GM23338 (cell line): ENCODE measurements at regions not wholly inside any gene's neighbourhood (a gene's known extent, or its start where the extent isn't known, plus 50 kb on each side); places are given as distances from the start of the nearest gene placed in this dataset.

ENCODE experiments used
- ATAC-seq: fragments of 200-7000 bp; cut with Tn5 transposase; 3 replicates; pipeline ENCODE4 v1.9.1; 2020
- DNase-seq: peaks from one replicate; pipeline ENCODE4 v3.0.0-alpha.2; 2015; ENCODE audit warnings: low spot score
- H2AFZ ChIP-seq: fragments of 200-600 bp; sonication (generic); 2 replicates; pipeline ENCODE4 v1.8.0; 2016; ENCODE audit warnings: antibody characterized with exemption, mild to moderate bottlenecking, moderate library complexity
- H3F3A ChIP-seq: fragments of 200-600 bp; sonication (generic); replicated peaks from 2 replicates; pipeline ENCODE4 v1.8.0; 2017; ENCODE audit warnings: antibody characterized with exemption, mixed run types, low read depth
- H3K27ac ChIP-seq: fragments of 200-600 bp; sonication (generic); 2 replicates; pipeline ENCODE4 v1.6.1; 2016; ENCODE audit warnings: low read depth
- H3K27me3 ChIP-seq: fragments of 200-600 bp; sonication (generic); 2 replicates; pipeline ENCODE4 v1.8.0; 2016; ENCODE audit warnings: mild to moderate bottlenecking, mixed run types, moderate library complexity; ENCODE audit not compliant: insufficient read depth
- H3K36me3 ChIP-seq: fragments of 200-600 bp; sonication (generic); 2 replicates; pipeline ENCODE4 v1.8.0; 2016; ENCODE audit warnings: mild to moderate bottlenecking; ENCODE audit not compliant: insufficient read depth
- H3K4me1 ChIP-seq: fragments of 200-600 bp; sonication (generic); 2 replicates; pipeline ENCODE4 v1.8.0; 2016; ENCODE audit warnings: mild to moderate bottlenecking, moderate library complexity; ENCODE audit not compliant: insufficient read depth
- H3K4me2 ChIP-seq: fragments of 200-600 bp; sonication (generic); 2 replicates; pipeline ENCODE4 v1.7.1; 2017; ENCODE audit warnings: mixed run types
- H3K4me3 ChIP-seq: fragments of 200-600 bp; sonication (generic); 2 replicates; pipeline ENCODE4 v1.6.1; 2016; ENCODE audit warnings: mixed run types
- H3K79me2 ChIP-seq: fragments of 200-600 bp; sonication (generic); replicated peaks from 2 replicates; pipeline ENCODE4 v1.8.0; 2017; ENCODE audit warnings: mild to moderate bottlenecking; ENCODE audit not compliant: insufficient read depth
- H3K9me2 ChIP-seq: fragments of 200-600 bp; sonication (generic); 2 replicates; pipeline ENCODE4 v1.8.0; 2017; ENCODE audit not compliant: insufficient read depth
- H4K20me1 ChIP-seq: fragments of 200-600 bp; sonication (generic); replicated peaks from 2 replicates; pipeline ENCODE4 v1.8.0; 2017; ENCODE audit warnings: mild to moderate bottlenecking; ENCODE audit not compliant: insufficient read depth
- H3K27ac Mint-ChIP-seq: 2 replicates; pipeline ENCODE4 v1.8.0; 2020; ENCODE audit warnings: inconsistent platforms, mild to moderate bottlenecking, moderate library complexity, mixed read lengths
- H3K27me3 Mint-ChIP-seq: 3 replicates; pipeline ENCODE4 v1.8.0; 2022; ENCODE audit warnings: low read depth, mild to moderate bottlenecking, moderate library complexity, mixed read lengths, inconsistent platforms; ENCODE audit not compliant: insufficient read depth, poor library complexity
- H3K36me3 Mint-ChIP-seq: 3 replicates; pipeline ENCODE4 v1.8.0; 2021; ENCODE audit warnings: low read depth, mild to moderate bottlenecking, inconsistent platforms, moderate library complexity, mixed read lengths
- H3K4me1 Mint-ChIP-seq: 3 replicates; pipeline ENCODE4 v1.8.0; 2020; ENCODE audit warnings: mild to moderate bottlenecking, inconsistent platforms, mixed read lengths
- H3K4me3 Mint-ChIP-seq: 3 replicates; pipeline ENCODE4 v1.8.0; 2021; ENCODE audit warnings: moderate library complexity, mild to moderate bottlenecking, inconsistent platforms, mixed read lengths
- H3K9me3 Mint-ChIP-seq: 3 replicates; pipeline ENCODE4 v1.8.0; 2020; ENCODE audit warnings: moderate library complexity, mild to moderate bottlenecking, inconsistent platforms, mixed read lengths
- CREB1 ChIP-seq: fragments of 250-450 bp; sonication (Bioruptor Pico); IDR thresholded peaks from 2 replicates; pipeline ENCODE4 v1.5.0; 2020; ENCODE audit warnings: low read depth, mild to moderate bottlenecking, moderate library complexity
- EZH2 ChIP-seq: fragments of 200-600 bp; sonication (generic); IDR thresholded peaks from one replicate; pipeline ENCODE4 v1.8.0; 2017; ENCODE audit warnings: antibody characterized with exemption, mild to moderate bottlenecking, low read depth; ENCODE audit not compliant: unreplicated experiment
- EZH2phosphoT487 ChIP-seq: fragments of 200-600 bp; sonication (generic); IDR thresholded peaks from one replicate; pipeline ENCODE4 v1.8.1; 2018; ENCODE audit warnings: antibody characterized with exemption; ENCODE audit not compliant: unreplicated experiment
- JUNB ChIP-seq: IDR thresholded peaks from one replicate; pipeline ENCODE4 v1.6.1; 2016; ENCODE audit warnings: antibody characterized with exemption; ENCODE audit not compliant: unreplicated experiment
- NANOG ChIP-seq: IDR thresholded peaks from 2 replicates; pipeline ENCODE4 v1.6.1; 2016; ENCODE audit warnings: antibody characterized with exemption, borderline replicate concordance
- POLR2AphosphoS5 ChIP-seq: IDR thresholded peaks from 2 replicates; pipeline ENCODE4 v1.6.1; 2016; ENCODE audit warnings: antibody characterized with exemption, low read depth
- STAT1 ChIP-seq: IDR thresholded peaks from one replicate; pipeline ENCODE4 v1.6.1; 2016; ENCODE audit warnings: antibody characterized with exemption; ENCODE audit not compliant: unreplicated experiment
- ZNF114 ChIP-seq: fragments of 250-450 bp; sonication (Bioruptor Pico); IDR thresholded peaks from 2 replicates; pipeline ENCODE4 v1.5.0; 2020; ENCODE audit warnings: mild to moderate bottlenecking, moderate library complexity
- ZNF331 ChIP-seq: fragments of 250-450 bp; sonication (Bioruptor Pico); IDR thresholded peaks from 2 replicates; pipeline ENCODE4 v1.5.0; 2020; ENCODE audit warnings: low read depth, mild to moderate bottlenecking, moderate library complexity
- TF ChIP-seq, protein P1 (sequence below): fragments of 250-450 bp; sonication (Bioruptor Pico); IDR thresholded peaks from 2 replicates; pipeline ENCODE4 v1.5.0; 2020; ENCODE audit warnings: mild to moderate bottlenecking, moderate library complexity

DNA sequence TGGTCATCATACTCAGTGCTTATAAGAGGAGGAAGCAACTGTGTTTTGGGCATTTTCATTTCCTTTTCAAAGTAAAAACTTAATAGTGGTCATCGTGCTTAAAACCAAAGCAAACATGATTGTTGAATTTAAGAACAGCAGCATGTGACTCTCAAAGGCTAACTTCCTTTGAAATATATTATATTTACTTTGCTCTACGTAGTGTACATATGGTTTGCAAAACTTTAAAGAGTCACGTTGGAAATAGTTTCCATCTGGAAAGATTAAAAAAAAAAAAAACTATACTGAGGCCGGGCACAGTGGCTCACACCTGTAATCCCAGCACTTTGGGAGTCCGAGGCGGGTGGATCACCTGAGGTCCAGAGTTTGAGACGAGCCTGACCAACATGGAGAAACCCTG lies 367.9 kb upstream of the BCHE start (continued):
- TF ChIP-seq, protein P1, sequence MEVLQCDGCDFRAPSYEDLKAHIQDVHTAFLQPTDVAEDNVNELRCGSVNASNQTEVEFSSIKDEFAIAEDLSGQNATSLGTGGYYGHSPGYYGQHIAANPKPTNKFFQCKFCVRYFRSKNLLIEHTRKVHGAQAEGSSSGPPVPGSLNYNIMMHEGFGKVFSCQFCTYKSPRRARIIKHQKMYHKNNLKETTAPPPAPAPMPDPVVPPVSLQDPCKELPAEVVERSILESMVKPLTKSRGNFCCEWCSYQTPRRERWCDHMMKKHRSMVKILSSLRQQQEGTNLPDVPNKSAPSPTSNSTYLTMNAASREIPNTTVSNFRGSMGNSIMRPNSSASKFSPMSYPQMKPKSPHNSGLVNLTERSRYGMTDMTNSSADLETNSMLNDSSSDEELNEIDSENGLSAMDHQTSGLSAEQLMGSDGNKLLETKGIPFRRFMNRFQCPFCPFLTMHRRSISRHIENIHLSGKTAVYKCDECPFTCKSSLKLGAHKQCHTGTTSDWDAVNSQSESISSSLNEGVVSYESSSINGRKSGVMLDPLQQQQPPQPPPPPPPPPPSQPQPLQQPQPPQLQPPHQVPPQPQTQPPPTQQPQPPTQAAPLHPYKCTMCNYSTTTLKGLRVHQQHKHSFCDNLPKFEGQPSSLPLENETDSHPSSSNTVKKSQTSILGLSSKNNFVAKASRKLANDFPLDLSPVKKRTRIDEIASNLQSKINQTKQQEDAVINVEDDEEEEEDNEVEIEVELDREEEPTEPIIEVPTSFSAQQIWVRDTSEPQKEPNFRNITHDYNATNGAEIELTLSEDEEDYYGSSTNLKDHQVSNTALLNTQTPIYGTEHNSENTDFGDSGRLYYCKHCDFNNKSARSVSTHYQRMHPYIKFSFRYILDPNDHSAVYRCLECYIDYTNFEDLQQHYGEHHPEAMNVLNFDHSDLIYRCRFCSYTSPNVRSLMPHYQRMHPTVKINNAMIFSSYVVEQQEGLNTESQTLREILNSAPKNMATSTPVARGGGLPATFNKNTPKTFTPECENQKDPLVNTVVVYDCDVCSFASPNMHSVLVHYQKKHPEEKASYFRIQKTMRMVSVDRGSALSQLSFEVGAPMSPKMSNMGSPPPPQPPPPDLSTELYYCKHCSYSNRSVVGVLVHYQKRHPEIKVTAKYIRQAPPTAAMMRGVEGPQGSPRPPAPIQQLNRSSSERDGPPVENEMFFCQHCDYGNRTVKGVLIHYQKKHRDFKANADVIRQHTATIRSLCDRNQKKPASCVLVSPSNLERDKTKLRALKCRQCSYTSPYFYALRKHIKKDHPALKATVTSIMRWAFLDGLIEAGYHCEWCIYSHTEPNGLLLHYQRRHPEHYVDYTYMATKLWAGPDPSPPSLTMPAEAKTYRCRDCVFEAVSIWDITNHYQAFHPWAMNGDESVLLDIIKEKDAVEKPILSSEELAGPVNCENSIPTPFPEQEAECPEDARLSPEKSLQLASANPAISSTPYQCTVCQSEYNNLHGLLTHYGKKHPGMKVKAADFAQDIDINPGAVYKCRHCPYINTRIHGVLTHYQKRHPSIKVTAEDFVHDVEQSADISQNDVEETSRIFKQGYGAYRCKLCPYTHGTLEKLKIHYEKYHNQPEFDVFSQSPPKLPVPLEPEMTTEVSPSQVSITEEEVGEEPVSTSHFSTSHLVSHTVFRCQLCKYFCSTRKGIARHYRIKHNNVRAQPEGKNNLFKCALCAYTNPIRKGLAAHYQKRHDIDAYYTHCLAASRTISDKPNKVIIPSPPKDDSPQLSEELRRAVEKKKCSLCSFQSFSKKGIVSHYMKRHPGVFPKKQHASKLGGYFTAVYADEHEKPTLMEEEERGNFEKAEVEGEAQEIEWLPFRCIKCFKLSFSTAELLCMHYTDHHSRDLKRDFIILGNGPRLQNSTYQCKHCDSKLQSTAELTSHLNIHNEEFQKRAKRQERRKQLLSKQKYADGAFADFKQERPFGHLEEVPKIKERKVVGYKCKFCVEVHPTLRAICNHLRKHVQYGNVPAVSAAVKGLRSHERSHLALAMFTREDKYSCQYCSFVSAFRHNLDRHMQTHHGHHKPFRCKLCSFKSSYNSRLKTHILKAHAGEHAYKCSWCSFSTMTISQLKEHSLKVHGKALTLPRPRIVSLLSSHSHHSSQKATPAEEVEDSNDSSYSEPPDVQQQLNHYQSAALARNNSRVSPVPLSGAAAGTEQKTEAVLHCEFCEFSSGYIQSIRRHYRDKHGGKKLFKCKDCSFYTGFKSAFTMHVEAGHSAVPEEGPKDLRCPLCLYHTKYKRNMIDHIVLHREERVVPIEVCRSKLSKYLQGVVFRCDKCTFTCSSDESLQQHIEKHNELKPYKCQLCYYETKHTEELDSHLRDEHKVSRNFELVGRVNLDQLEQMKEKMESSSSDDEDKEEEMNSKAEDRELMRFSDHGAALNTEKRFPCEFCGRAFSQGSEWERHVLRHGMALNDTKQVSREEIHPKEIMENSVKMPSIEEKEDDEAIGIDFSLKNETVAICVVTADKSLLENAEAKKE (CRISPR knock-in tag) = no peak

GRCh38 chr3:166201476-166201875 lies 364.3 kb upstream of the BCHE start:
- no peak overlapping the region for H3K4me3 ChIP-seq
- H3K27ac Mint-ChIP-seq = no peak overlapping the region
- no peaks in the 10 kb centered on the region for H3K79me2 ChIP-seq
- H3K27me3 ChIP-seq = no peaks in the 10 kb centered on the region
- DNase-seq (no peak), ATAC-seq (no peak)
- no peaks in the 10 kb centered on the region; the same call in 1 of the 2 replicates for H3K9me2 ChIP-seq
- no peak overlapping the region for H3K4me3 Mint-ChIP-seq
- H3K4me2 ChIP-seq = no peak overlapping the region
- no peaks in the 10 kb centered on the region for H3K4me1 Mint-ChIP-seq
- no peaks in the 10 kb centered on the region; the same call in 1 of the 2 replicates for H3K36me3 ChIP-seq
- no peaks in the 10 kb centered on the region for H3F3A ChIP-seq
- no peaks in the 10 kb centered on the region for H3K4me1 ChIP-seq
- H3K36me3 Mint-ChIP-seq = no peaks in the 10 kb centered on the region
- no peaks in the 10 kb centered on the region for H3K27me3 Mint-ChIP-seq
- no peaks in the 10 kb centered on the region for H4K20me1 ChIP-seq
- H3K27ac ChIP-seq = no peak overlapping the region
- H3K9me3 Mint-ChIP-seq = no peaks in the 10 kb centered on the region
- H2AFZ ChIP-seq = no peak overlapping the region
- no peak for TF ChIP-seq NANOG
- TF ChIP-seq ZNF114 (CRISPR knock-in tag) = no peak
- no peak for TF ChIP-seq CREB1 (CRISPR knock-in tag)
- TF ChIP-seq ZNF331 (CRISPR knock-in tag) = no peak
- TF ChIP-seq STAT1 = no peak
- TF ChIP-seq, protein P1 (CRISPR knock-in tag) = no peak
- no peak for TF ChIP-seq JUNB
- TF ChIP-seq EZH2 = no peak
- no peak for TF ChIP-seq POLR2AphosphoS5
- TF ChIP-seq EZH2phosphoT487 = no peak
